ENCODE measurements at regions not wholly inside any gene's neighbourhood (a gene's known extent, or its start where the extent isn't known, plus 50 kb on each side); places are given as distances from the start of the nearest gene placed in this dataset.
"Not testable (repeated sequence)": the region's sequence is repeated elsewhere in the genome, so short reads cannot be mapped to it uniquely, and the experiment has no call there.

DNA sequence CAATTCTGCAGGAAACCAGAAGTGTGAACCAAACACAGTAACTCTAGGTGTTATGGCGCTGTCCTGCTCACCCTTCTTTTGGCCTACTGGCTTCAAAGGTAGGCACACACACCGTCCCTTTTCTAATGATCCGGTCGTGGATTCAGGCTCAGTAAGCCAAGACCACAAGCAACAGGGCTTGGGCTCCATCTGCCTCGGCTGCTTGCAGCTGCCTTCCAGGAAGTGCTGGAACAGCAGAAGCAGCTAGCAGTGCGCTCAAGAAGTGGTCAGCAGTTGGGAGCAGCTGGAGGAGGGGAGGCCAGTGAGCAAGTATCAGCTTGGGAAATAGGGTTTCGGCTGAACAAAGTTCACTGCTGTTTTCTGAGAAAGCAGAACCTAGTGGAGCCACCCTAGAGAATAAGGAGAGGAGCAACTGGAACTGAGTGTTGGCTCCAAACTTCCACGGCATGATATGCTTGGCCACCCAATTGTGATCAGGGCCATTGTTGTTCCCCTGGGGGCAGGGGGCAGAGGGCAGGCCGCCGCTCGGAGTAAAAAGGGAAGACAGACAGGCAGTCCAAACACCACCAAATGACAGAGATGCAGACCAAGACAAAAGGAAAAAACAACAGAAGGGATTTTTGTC lies 173.4 kb downstream of the TOMM20 start:
- Mint-ChIP-seq H3K4me3 (no peak overlapping the region), H3K4me1 (ENCODE audit: low read depth) (peaks cover 58% of the 10 kb centered on the region)
- ATAC-seq, result peak; percentile 34

DNA sequence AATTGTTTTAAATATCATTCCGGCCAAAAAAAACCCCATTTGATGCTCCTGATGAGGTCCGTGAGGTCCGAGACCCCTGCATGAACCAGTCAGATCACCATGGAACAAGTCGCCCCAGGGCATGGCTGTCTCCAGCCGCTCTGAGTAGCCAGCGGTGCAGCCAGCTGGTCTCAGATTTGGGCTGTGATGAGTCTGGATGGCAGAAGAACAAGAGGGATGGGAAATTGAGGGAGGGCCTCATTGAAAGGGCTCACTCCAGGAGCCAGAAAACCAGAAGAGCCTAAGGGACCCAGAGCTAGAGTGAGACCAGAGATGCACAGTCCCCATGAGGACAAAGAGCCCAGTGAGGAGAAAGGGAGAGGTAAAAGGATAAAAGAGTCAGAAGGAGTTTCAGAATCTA lies 174.0 kb downstream of the TOMM20 start:
- peaks cover 52% of the 10 kb centered on the region for H3K4me1 Mint-ChIP-seq (ENCODE audit: low read depth)
- no peak for DNase-seq
- intact Hi-C loops (cut with micrococcal nuclease), result loop anchor here (1.0 kb wide), 1 partner anchor 9 kb away; no protein-coding TSS in a partner anchor
- H3K27ac Mint-ChIP-seq, result peak overlapping the region; percentile 83
- no peak overlapping the region for H3K4me3 Mint-ChIP-seq
- H3K27me3 Mint-ChIP-seq, result no peaks in the 10 kb centered on the region
- TF ChIP-seq, protein P1, sequence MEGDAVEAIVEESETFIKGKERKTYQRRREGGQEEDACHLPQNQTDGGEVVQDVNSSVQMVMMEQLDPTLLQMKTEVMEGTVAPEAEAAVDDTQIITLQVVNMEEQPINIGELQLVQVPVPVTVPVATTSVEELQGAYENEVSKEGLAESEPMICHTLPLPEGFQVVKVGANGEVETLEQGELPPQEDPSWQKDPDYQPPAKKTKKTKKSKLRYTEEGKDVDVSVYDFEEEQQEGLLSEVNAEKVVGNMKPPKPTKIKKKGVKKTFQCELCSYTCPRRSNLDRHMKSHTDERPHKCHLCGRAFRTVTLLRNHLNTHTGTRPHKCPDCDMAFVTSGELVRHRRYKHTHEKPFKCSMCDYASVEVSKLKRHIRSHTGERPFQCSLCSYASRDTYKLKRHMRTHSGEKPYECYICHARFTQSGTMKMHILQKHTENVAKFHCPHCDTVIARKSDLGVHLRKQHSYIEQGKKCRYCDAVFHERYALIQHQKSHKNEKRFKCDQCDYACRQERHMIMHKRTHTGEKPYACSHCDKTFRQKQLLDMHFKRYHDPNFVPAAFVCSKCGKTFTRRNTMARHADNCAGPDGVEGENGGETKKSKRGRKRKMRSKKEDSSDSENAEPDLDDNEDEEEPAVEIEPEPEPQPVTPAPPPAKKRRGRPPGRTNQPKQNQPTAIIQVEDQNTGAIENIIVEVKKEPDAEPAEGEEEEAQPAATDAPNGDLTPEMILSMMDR (IDR thresholded peaks at IDR 0.05), result no peak
- CTCF ChIA-PET, result interaction anchor here (0.7 to 1.5 kb wide), 4 partner anchors 10 to 67 kb away, joined by 3 to 4 read pairs (median 4); no protein-coding TSS in a partner anchor
- no peaks in the 10 kb centered on the region for H3K36me3 Mint-ChIP-seq (ENCODE audit: low read depth)
- no peak for ATAC-seq
- POLR2A ChIA-PET, result interaction anchor here (0.6 to 1.3 kb wide), 2 partner anchors 16 to 102 kb away, joined by 3 to 6 read pairs; no protein-coding TSS in a partner anchor
- peaks cover 3% of the 10 kb centered on the region for H3K9me3 Mint-ChIP-seq

More for the DNA sequence above, 173.4 kb downstream of the TOMM20 start:
- CTCF ChIA-PET, result interaction anchor here (0.7 to 1.5 kb wide), 4 partner anchors 10 to 67 kb away, joined by 3 to 4 read pairs (median 4); no protein-coding TSS in a partner anchor
- intact Hi-C loops (cut with micrococcal nuclease), result loop anchor here (1.0 kb wide), 1 partner anchor 8 kb away; no protein-coding TSS in a partner anchor
- Mint-ChIP-seq H3K9me3 (no peaks in the 10 kb centered on the region), H3K36me3 (ENCODE audit: low read depth) (no peaks in the 10 kb centered on the region), H3K27ac (peak overlapping the region; percentile 83), H3K27me3 (no peaks in the 10 kb centered on the region)
- POLR2A ChIA-PET, result interaction anchor here (0.6 to 1.3 kb wide), 4 partner anchors 16 to 101 kb away, joined by 3 to 6 read pairs (median 3); no protein-coding TSS in a partner anchor
- no peak for DNase-seq
- TF ChIP-seq, protein P1 (IDR thresholded peaks at IDR 0.05), result no peak

- DNase-seq, result no peak
Measured at GRCh38 chr1:234953655-234954405, 174.8 kb downstream of the TOMM20 start.

DNA sequence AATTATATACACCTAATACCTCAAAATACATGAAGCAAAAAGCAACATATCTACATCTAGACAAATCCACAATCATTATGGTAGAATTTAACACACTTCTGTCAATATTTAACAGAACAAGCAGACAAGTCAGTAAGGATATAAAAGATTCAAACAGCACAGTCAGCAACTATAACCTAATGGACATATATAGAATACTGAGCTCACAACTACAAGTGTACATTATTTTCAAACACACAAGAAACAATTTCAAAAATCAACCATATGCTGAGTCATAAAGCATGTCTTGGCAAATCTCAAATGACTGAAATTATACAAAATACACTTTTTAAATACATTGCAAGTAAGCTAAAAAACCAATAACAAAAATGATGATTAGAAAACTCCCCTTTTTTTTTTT lies 178.0 kb downstream of the TOMM20 start:
- no peak for DNase-seq
- TF ChIP-seq, protein P1 (IDR thresholded peaks at IDR 0.05), result no peak
- H3K27me3 Mint-ChIP-seq, result no peaks in the 10 kb centered on the region
- peaks cover 10% of the 10 kb centered on the region for H3K9me3 Mint-ChIP-seq
- no peak overlapping the region for H3K4me3 Mint-ChIP-seq
- no peaks in the 10 kb centered on the region for H3K36me3 Mint-ChIP-seq (ENCODE audit: low read depth)
- peaks cover 22% of the 10 kb centered on the region for H3K4me1 Mint-ChIP-seq (ENCODE audit: low read depth)
- ATAC-seq, result no peak
- no peak overlapping the region for H3K27ac Mint-ChIP-seq
- intact Hi-C loops (cut with micrococcal nuclease), result no loop called here
- ChIA-PET CTCF (interaction anchor here (1.2 kb wide), 1 partner anchor 353 kb away, joined by 3 read pairs; no protein-coding TSS in a partner anchor), POLR2A (interaction anchor here (0.6 to 1.3 kb wide), 3 partner anchors 9 to 1663 kb away, joined by 4 to 5 read pairs (median 5); no protein-coding TSS in a partner anchor)

More at GRCh38 chr1:234953655-234954405, 174.8 kb downstream of the TOMM20 start:
- no peaks in the 10 kb centered on the region for H3K27me3 Mint-ChIP-seq
- H3K9me3 Mint-ChIP-seq, result peaks cover 10% of the 10 kb centered on the region
- peak overlapping the region; percentile 83 for H3K27ac Mint-ChIP-seq
- ChIA-PET CTCF (interaction anchor here (1.2 to 1.5 kb wide), 3 partner anchors 9 to 58 kb away, joined by 3 to 4 read pairs (median 4); no protein-coding TSS in a partner anchor), POLR2A (no interaction called here)
- peaks cover 44% of the 10 kb centered on the region for H3K4me1 Mint-ChIP-seq (ENCODE audit: low read depth)
- H3K4me3 Mint-ChIP-seq, result no peak overlapping the region
- TF ChIP-seq, protein P1 (IDR thresholded peaks at IDR 0.05), result no peak
- ATAC-seq, result no peak
- no peaks in the 10 kb centered on the region for H3K36me3 Mint-ChIP-seq (ENCODE audit: low read depth)
- intact Hi-C loops (cut with micrococcal nuclease), result no loop called here

DNA sequence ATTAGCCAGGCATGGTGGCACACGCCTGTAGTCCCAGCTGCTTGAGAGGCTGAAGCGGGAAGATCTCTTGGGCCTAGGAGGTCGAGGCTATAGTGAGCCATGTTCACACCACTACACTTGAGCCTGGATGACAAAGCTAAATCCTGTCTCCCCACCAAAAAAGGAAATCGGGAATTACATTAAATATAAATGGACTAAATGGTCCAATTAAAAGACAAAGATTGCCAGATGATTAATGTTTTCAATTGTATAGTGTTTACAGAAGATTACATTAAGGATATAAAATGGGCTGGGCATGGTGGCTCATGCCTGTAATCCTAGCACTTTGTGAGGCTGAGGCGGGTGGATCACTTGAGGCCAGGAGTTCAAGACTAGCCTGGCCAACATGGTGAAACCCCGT lies 179.1 kb downstream of the TOMM20 start:
- DNase-seq; H3K27ac Mint-ChIP-seq; intact Hi-C loops (cut with micrococcal nuclease); H3K4me3 Mint-ChIP-seq; H3K27me3 Mint-ChIP-seq; ATAC-seq; CTCF ChIA-PET; H3K36me3 Mint-ChIP-seq (ENCODE audit: low read depth): not testable (repeated sequence)
- POLR2A ChIA-PET, result interaction anchor here (0.8 to 1.2 kb wide), 3 partner anchors 10 to 44 kb away, joined by 3 read pairs; no protein-coding TSS in a partner anchor
- peaks cover 21% of the 10 kb centered on the region for H3K4me1 Mint-ChIP-seq (ENCODE audit: low read depth)
- H3K9me3 Mint-ChIP-seq, result peaks cover 14% of the 10 kb centered on the region

All from activated CD8-positive, alpha-beta T cell treated with anti-CD3 and anti-CD28 coated beads for 36 hours (primary cell).